ENCODE measurements at regions not wholly inside any gene's neighbourhood (a gene's known extent, or its start where the extent isn't known, plus 50 kb on each side); places are given as distances from the start of the nearest gene placed in this dataset.

- intact Hi-C loops (cut with micrococcal nuclease), result no loop called here
- ATAC-seq (ENCODE audit: low read depth) (no peak), DNase-seq (no peak)
- Histone ChIP-seq H3K9me1 (ENCODE audit: insufficient read depth, low read length) (no peaks in the 10 kb centered on the region), H3K9ac (ENCODE audit: low read depth, low read length) (no peak overlapping the region), H3K9me3 (ENCODE audit: control insufficient read depth, insufficient read depth, low read length) (no peaks in the 10 kb centered on the region), H3K4me3 (ENCODE audit: insufficient read depth, low read depth, low read length) (no peak overlapping the region), H3K18ac (ENCODE audit: low read depth, low read length) (no peak overlapping the region), H3K14ac (replicated peaks; ENCODE audit: low read depth, low read length) (no peak overlapping the region), H3K79me1 (ENCODE audit: low read depth in 1 of 2, low read length in 2 of 2) (no peaks in the 10 kb centered on the region), H3K4me1 (ENCODE audit: control insufficient read depth, insufficient read depth, low read length) (no peaks in the 10 kb centered on the region), H2BK120ac (ENCODE audit: low read depth, low read length) (no peak overlapping the region), H2BK5ac (ENCODE audit: low read depth, low read length, poor library complexity, severe bottlenecking) (no peak overlapping the region), H3K36me3 (ENCODE audit: control insufficient read depth, insufficient read depth, low read length) (no peaks in the 10 kb centered on the region), H4K20me1 (ENCODE audit: insufficient read depth, low read length) (no peaks in the 10 kb centered on the region), H4K91ac (ENCODE audit: insufficient read depth, low read depth, low read length) (no peak overlapping the region), H2AFZ (replicated peaks; ENCODE audit: low read length, poor library complexity) (no peak overlapping the region), H4K8ac (ENCODE audit: low read depth in 2 of 2, low read length in 2 of 2) (no peak overlapping the region), H2AK5ac (ENCODE audit: low read depth, low read length) (no peak overlapping the region), H2BK20ac (ENCODE audit: low read depth, low read length) (no peak overlapping the region), H3K4ac (ENCODE audit: low read depth, low read length) (no peak overlapping the region), H3K23ac (ENCODE audit: low read depth, low read length) (no peak overlapping the region), H2BK15ac (ENCODE audit: low read depth, low read length) (no peak overlapping the region), H3K4me2 (ENCODE audit: low read depth, low read length) (no peak overlapping the region), H3K27me3 (ENCODE audit: control insufficient read depth, insufficient read depth, low read length) (peaks cover 15% of the 10 kb centered on the region), H3K56ac (ENCODE audit: extremely low read depth, insufficient read depth, low read length) (no peak overlapping the region), H2AK9ac (replicated peaks; ENCODE audit: low read depth, low read length, poor library complexity) (no peak overlapping the region), H3K27ac (ENCODE audit: insufficient read depth, low read length) (no peak overlapping the region), H4K5ac (ENCODE audit: low read depth, low read length) (no peak overlapping the region)
- in situ Hi-C loops (cut with MboI; ENCODE audit: low sequenced_read_pairs), result no loop called here
- dilution Hi-C loops (cut with HindIII; ENCODE audit: low sequenced_read_pairs, unreplicated experiment), result no loop called here
- ChIA-PET CTCF (interaction anchor here (0.8 kb wide), 1 partner anchor 15 kb away, joined by 3 read pairs; no protein-coding TSS in a partner anchor), POLR2A (ENCODE audit: unreplicated experiment) (no interaction called here)
- TF ChIP-seq MAZ (IDR thresholded peaks at IDR 0.05; ENCODE audit: borderline replicate concordance, low read depth, low read length), result no peak
- no peak for TF ChIP-seq USF2 (IDR thresholded peaks at IDR 0.05; ENCODE audit: low read depth, low read length)
- no peak for TF ChIP-seq FOS (IDR thresholded peaks at IDR 0.05; ENCODE audit: low read depth, low read length)
- TF ChIP-seq RAD21 (IDR thresholded peaks at IDR 0.05; ENCODE audit: low read length), result no peak
- TF ChIP-seq CTCF (conservative IDR thresholded peaks at IDR 0.05; ENCODE audit: low read depth, low read length), result no peak
- no peak for TF ChIP-seq POLR2A (IDR thresholded peaks at IDR 0.05; ENCODE audit: low read depth, low read length)
- TF ChIP-seq CEBPB (IDR thresholded peaks at IDR 0.05; ENCODE audit: low read depth, low read length), result no peak
- TF ChIP-seq ELK1 (IDR thresholded peaks at IDR 0.05; ENCODE audit: borderline replicate concordance, low read depth, low read length), result no peak
- TF ChIP-seq RFX5 (IDR thresholded peaks at IDR 0.05; ENCODE audit: low read depth, low read length), result no peak
- no peak for TF ChIP-seq NFE2L2 (IDR thresholded peaks at IDR 0.05; ENCODE audit: low read depth, low read length)
- no peak for TF ChIP-seq BHLHE40 (IDR thresholded peaks at IDR 0.05; ENCODE audit: low read depth, low read length)
- no peak for TF ChIP-seq RCOR1 (IDR thresholded peaks at IDR 0.05; ENCODE audit: insufficient replicate concordance, low read length)
- TF ChIP-seq SMC3 (IDR thresholded peaks at IDR 0.05; ENCODE audit: low read depth, low read length), result no peak
- no peak for TF ChIP-seq MAFK (IDR thresholded peaks at IDR 0.05; ENCODE audit: low read depth, low read length)
- BruUV-seq (replicated peaks), result no TSS peak
- WGBS, 2 experiments (ENCODE audit: extremely low coverage in 2 of 2, insufficient read length in 1 of 2), result 80% methylated on average over 2 of the region's 10 CpGs; no CpG with 5 or more reads in 1 of the 2 experiments
Measured at GRCh38 chr3:72087420-72087819, 302.5 kb upstream of the PROK2 start.

Data from IMR-90 (cell line).